ENCODE measurements at regions not wholly inside any gene's neighbourhood (a gene's known extent, or its start where the extent isn't known, plus 50 kb on each side); places are given as distances from the start of the nearest gene placed in this dataset.
A peak's percentile ranks its signal among the peaks of the same experiment; 100 is the strongest.
"Not testable (repeated sequence)": the region's sequence is repeated elsewhere in the genome, so short reads cannot be mapped to it uniquely, and the experiment has no call there.

GRCh38 chr4:28310926-28311325, 1450.3 kb downstream of the STIM2 start (continued):
- TF ChIP-seq EZH2phosphoT487 (IDR thresholded peaks at IDR 0.05; ENCODE audit: borderline replicate concordance, low read depth) (no peak), CTCF (IDR thresholded peaks at IDR 0.05) (no peak)

GRCh38 chr4:28312497-28312896, 1451.9 kb downstream of the STIM2 start:
- DNase-seq; H3K9me3 ChIP-seq; H3K9me2 ChIP-seq; CTCF ChIA-PET; H3F3A ChIP-seq (replicated peaks; ENCODE audit: insufficient read depth); H3K4me2 ChIP-seq; H2AFZ ChIP-seq (ENCODE audit: low read depth); H3K36me3 ChIP-seq (replicated peaks in 1 of 2; ENCODE audit: control insufficient read depth in 1 of 2, insufficient read depth in 2 of 2, low read length in 1 of 2); H3K4me1 ChIP-seq (ENCODE audit: control insufficient read depth in 1 of 2, insufficient read depth in 2 of 2, low read depth in 1 of 2, low read length in 1 of 2); H3K4me3 ChIP-seq (ENCODE audit: low read depth in 2 of 2, low read length in 1 of 2); H3K27ac ChIP-seq (ENCODE audit: low read depth in 2 of 2, low read length in 1 of 2); POLR2A ChIA-PET; H3K27me3 ChIP-seq (ENCODE audit: insufficient read depth); H3K79me2 ChIP-seq (ENCODE audit: insufficient read depth); H3K9ac ChIP-seq; H4K20me1 ChIP-seq (ENCODE audit: insufficient read depth): not testable (repeated sequence)
- WGBS (ENCODE audit: low lambda C conversion rate), result 31% methylated on average over 11 of the region's 11 CpGs

- Histone ChIP-seq H3K4me2 (no peak overlapping the region), H3K79me2 (ENCODE audit: insufficient read depth) (no peaks in the 10 kb centered on the region), H3K27ac (ENCODE audit: low read depth in 2 of 2, low read length in 1 of 2) (no peak overlapping the region), H3K9ac (no peak overlapping the region), H3K36me3 (replicated peaks in 1 of 2; ENCODE audit: control insufficient read depth in 1 of 2, insufficient read depth in 2 of 2, low read length in 1 of 2) (no peaks in the 10 kb centered on the region), H3K9me2 (no peaks in the 10 kb centered on the region), H3F3A (replicated peaks; ENCODE audit: insufficient read depth) (no peaks in the 10 kb centered on the region), H4K20me1 (ENCODE audit: insufficient read depth) (no peaks in the 10 kb centered on the region), H3K4me3 (ENCODE audit: low read depth in 2 of 2, low read length in 1 of 2) (no peak overlapping the region), H2AFZ (ENCODE audit: low read depth) (peak overlapping the region; percentile 39; the same call in 1 of the 2 replicates), H3K4me1 (ENCODE audit: control insufficient read depth in 1 of 2, insufficient read depth in 2 of 2, low read depth in 1 of 2, low read length in 1 of 2) (no peaks in the 10 kb centered on the region), H3K27me3 (ENCODE audit: insufficient read depth) (no peaks in the 10 kb centered on the region), H3K9me3 (no peaks in the 10 kb centered on the region)
- no peak for TF ChIP-seq EP300 (IDR thresholded peaks at IDR 0.05; ENCODE audit: borderline replicate concordance in 1 of 2, low read depth in 1 of 2, low read length in 1 of 2)
- no peak for TF ChIP-seq ZBTB33 (IDR thresholded peaks at IDR 0.05; ENCODE audit: borderline replicate concordance, low read depth)
- TF ChIP-seq MEF2A (IDR thresholded peaks at IDR 0.05; ENCODE audit: borderline replicate concordance, low read depth), result no peak
- no peak for TF ChIP-seq ELF1 (IDR thresholded peaks at IDR 0.05)
- TF ChIP-seq PBX3 (IDR thresholded peaks at IDR 0.05), result no peak
- no peak for TF ChIP-seq NRF1 (IDR thresholded peaks at IDR 0.05; ENCODE audit: low read depth, low read length)
- TF ChIP-seq SMC3 (IDR thresholded peaks at IDR 0.05; ENCODE audit: low read depth, low read length), result no peak
- TF ChIP-seq RAD21 (IDR thresholded peaks at IDR 0.05; ENCODE audit: low read length), result no peak
- WGBS (ENCODE audit: low lambda C conversion rate), result 22% methylated on average over 2 of the region's 2 CpGs
- POLR2A ChIA-PET, result no interaction called here
- no peak for DNase-seq
- CTCF ChIA-PET, result no interaction called here
These were observed 1453.4 kb downstream of the STIM2 start for GRCh38 chr4:28313729-28314713.

Data from SK-N-SH (cell line).